ENCODE measurements at regions not wholly inside any gene's neighbourhood (a gene's known extent, or its start where the extent isn't known, plus 50 kb on each side); places are given as distances from the start of the nearest gene placed in this dataset.
"Not testable (repeated sequence)": the region's sequence is repeated elsewhere in the genome, so short reads cannot be mapped to it uniquely, and the experiment has no call there.

DNA sequence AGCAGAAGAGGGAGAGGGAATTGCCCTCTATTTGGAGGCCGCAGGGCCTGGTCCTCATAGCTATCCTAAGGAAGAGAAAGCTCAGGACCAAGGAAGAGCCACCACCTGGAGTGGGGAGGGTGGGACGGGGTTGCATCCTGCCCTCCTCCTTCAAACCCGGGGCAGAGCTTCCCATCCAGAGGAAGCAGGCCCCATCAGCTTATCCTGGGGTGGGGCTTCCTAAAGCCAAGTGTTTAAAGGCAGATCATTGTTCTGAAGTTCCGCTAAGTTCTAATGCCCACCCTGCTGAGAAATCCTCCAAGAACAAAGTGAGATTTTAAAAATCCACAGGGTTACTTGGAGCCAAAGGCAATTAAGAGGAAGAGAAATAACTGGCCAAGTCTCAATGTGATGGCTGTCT lies 210.3 kb downstream of the C9orf152 start:
- Histone ChIP-seq H3K4me3 (ENCODE audit: low read depth, low read length) (no peak overlapping the region), H3K36me3 (ENCODE audit: control insufficient read depth, insufficient read depth, low read length) (no peaks in the 10 kb centered on the region), H3K27me3 (ENCODE audit: control insufficient read depth, insufficient read depth, low read length) (no peaks in the 10 kb centered on the region)
- no peak for DNase-seq (ENCODE audit: low read depth)
- TF ChIP-seq, protein P1, sequence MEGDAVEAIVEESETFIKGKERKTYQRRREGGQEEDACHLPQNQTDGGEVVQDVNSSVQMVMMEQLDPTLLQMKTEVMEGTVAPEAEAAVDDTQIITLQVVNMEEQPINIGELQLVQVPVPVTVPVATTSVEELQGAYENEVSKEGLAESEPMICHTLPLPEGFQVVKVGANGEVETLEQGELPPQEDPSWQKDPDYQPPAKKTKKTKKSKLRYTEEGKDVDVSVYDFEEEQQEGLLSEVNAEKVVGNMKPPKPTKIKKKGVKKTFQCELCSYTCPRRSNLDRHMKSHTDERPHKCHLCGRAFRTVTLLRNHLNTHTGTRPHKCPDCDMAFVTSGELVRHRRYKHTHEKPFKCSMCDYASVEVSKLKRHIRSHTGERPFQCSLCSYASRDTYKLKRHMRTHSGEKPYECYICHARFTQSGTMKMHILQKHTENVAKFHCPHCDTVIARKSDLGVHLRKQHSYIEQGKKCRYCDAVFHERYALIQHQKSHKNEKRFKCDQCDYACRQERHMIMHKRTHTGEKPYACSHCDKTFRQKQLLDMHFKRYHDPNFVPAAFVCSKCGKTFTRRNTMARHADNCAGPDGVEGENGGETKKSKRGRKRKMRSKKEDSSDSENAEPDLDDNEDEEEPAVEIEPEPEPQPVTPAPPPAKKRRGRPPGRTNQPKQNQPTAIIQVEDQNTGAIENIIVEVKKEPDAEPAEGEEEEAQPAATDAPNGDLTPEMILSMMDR (IDR thresholded peaks at IDR 0.05; ENCODE audit: insufficient read depth, low read length, poor library complexity, severe bottlenecking) = no peak

DNA sequence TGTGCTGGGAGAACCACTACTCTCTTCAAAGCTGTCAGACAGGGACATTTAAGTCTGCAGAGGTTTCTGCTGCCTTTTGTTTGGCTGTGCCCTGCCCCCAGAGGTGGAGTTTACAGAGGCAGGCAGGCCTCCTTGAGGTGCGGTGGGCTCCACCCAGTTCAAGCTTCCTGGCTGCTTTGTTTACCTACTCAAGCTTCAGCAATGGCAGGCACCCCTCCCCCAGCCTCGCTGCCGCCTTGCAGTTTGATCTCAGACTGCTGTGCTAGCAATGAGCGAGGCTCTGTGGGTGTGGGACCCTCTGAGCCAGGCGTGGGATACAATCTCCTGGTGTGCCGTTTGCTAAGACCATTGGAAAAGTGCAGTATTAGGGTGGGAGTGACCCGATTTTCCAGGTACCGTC lies 202.4 kb downstream of the C9orf152 start:
- H3K27me3 ChIP-seq (ENCODE audit: control insufficient read depth, insufficient read depth, low read length); H3K36me3 ChIP-seq (ENCODE audit: control insufficient read depth, insufficient read depth, low read length); H3K4me3 ChIP-seq (ENCODE audit: low read depth, low read length); DNase-seq (ENCODE audit: low read depth): not testable (repeated sequence)

DNA sequence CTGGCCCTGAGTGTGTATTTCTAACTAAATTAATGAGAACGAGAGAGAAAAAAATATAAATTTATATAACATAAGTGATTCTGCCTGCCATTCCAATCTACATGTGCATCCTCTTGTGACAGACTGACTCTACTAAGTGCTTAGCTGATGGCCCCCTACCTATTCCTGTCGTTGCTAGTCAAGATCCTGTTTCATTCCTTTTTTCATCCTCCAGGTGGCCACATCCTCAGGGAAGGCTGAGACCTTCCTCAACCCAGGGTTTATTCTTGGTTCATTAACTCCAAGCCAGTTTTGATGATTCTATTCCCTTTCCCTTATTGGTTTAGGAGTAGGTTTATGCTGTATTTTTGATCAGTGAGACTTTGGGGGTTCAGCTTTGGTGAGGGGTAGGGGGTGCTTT lies 201.3 kb downstream of the C9orf152 start:
- no peak for DNase-seq (ENCODE audit: low read depth)
- Histone ChIP-seq H3K4me3 (ENCODE audit: low read depth, low read length) (no peak overlapping the region), H3K36me3 (ENCODE audit: control insufficient read depth, insufficient read depth, low read length) (no peaks in the 10 kb centered on the region), H3K27me3 (ENCODE audit: control insufficient read depth, insufficient read depth, low read length) (no peaks in the 10 kb centered on the region)
- TF ChIP-seq, protein P1 (IDR thresholded peaks at IDR 0.05; ENCODE audit: insufficient read depth, low read length, poor library complexity, severe bottlenecking) = no peak

DNA sequence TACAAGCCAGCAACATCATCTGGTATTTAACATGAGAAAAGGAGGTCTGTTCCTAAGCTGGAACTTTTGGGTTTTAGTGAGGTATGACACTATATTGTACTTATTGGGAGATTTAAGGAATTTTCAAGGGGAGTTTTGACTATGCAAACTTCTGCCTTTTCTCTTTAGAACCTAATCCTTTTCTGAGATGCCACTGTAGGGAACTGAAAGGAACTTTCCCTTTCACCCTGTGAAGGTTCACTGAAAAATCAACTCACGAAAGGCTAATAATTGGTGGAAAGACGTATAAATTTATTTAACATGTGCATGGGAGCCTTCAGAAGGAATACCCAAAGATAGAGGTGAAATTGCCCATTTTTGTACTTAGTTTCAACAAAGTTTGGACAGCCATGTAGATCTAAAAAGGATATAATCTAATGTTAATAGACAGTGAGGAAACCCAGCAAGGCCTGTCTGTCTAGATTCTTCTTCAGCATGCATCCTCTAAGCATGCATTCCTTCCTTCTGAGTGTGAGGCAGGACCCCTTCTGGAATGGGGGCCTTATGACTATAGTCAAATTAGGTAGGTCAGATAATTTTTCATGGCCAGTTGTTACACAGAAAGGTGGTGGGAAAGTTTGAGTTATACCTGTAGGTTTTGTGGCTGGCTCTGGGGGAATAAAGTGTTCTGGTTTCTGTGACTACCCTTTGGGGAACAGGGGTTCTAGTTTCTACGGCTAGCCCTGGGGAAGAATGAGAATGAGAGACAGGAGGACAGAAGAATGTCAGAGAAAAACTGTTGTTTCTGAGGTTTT lies 200.3 kb downstream of the C9orf152 start:
- no peaks in the 10 kb centered on the region for H3K27me3 ChIP-seq (ENCODE audit: control insufficient read depth, insufficient read depth, low read length)
- H3K36me3 ChIP-seq (ENCODE audit: control insufficient read depth, insufficient read depth, low read length) = no peaks in the 10 kb centered on the region
- DNase-seq (ENCODE audit: low read depth) = no peak
- H3K4me3 ChIP-seq (ENCODE audit: low read depth, low read length) = no peak overlapping the region
- TF ChIP-seq, protein P1 (IDR thresholded peaks at IDR 0.05; ENCODE audit: insufficient read depth, low read length, poor library complexity, severe bottlenecking) = no peak

DNA sequence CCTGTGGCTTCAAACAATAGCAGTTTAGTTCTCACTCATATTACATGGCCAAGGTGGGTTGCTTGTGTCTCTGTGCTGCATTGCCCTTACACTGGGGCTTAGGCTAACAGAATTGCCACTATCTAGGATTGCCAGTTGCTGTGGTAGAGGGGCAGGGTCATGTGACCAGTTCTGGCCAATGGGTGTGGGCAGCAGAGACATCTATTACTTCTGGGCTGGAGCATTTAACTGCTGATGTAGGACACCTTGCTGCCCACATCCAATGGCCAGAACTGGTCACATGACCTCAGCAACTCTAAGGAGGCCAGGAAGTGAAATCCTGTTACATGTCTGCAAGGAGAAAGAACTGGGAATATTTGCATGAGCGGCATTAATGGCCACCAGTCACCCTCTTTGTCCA lies 199.3 kb downstream of the C9orf152 start:
- H3K27me3 ChIP-seq (ENCODE audit: control insufficient read depth, insufficient read depth, low read length) = no peaks in the 10 kb centered on the region
- TF ChIP-seq, protein P1 (IDR thresholded peaks at IDR 0.05; ENCODE audit: insufficient read depth, low read length, poor library complexity, severe bottlenecking) = no peak
- H3K36me3 ChIP-seq (ENCODE audit: control insufficient read depth, insufficient read depth, low read length) = no peaks in the 10 kb centered on the region
- H3K4me3 ChIP-seq (ENCODE audit: low read depth, low read length) = no peak overlapping the region
- DNase-seq (ENCODE audit: low read depth) = no peak

DNA sequence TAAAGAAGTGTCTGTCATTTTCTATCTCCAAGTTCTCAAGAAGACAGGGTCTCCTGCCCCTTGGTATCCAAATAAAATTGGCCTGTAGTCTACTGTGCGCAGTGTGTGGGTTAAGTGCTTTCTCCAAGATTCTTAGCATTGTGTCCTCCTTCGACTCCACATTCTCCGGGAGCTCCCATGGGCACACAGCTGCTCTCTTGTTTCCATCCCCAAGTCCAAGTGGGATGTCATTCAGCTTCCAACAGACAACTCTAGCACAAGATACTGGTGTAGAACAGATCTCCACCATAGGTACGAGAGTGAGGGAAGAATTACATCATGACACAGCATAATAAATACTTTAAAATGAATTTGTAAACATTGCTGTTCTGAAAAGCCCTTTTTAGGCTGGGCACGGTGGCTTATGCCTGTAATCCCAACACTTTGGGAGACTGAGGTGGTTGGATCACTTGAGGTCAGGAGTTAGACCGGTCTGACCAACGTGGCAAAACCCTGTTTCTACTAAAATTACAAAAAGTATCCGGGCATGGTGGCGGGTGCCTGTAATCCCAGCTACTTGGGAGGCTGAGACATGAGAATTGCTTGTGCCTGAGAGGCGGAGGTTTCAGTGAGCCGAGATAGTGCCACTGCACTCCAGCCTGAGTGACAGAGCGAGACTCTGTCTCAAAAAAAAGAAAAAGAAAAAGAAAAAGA lies 196.2 kb downstream of the C9orf152 start:
- TF ChIP-seq, protein P1 (IDR thresholded peaks at IDR 0.05; ENCODE audit: insufficient read depth, low read length, poor library complexity, severe bottlenecking) = no peak
- no peaks in the 10 kb centered on the region for H3K27me3 ChIP-seq (ENCODE audit: control insufficient read depth, insufficient read depth, low read length)
- H3K36me3 ChIP-seq (ENCODE audit: control insufficient read depth, insufficient read depth, low read length) = no peaks in the 10 kb centered on the region
- DNase-seq (ENCODE audit: low read depth) = no peak
- H3K4me3 ChIP-seq (ENCODE audit: low read depth, low read length) = no peak overlapping the region
